ENCODE measurements at regions not wholly inside any gene's neighbourhood (a gene's known extent, or its start where the extent isn't known, plus 50 kb on each side); places are given as distances from the start of the nearest gene placed in this dataset.

DNA sequence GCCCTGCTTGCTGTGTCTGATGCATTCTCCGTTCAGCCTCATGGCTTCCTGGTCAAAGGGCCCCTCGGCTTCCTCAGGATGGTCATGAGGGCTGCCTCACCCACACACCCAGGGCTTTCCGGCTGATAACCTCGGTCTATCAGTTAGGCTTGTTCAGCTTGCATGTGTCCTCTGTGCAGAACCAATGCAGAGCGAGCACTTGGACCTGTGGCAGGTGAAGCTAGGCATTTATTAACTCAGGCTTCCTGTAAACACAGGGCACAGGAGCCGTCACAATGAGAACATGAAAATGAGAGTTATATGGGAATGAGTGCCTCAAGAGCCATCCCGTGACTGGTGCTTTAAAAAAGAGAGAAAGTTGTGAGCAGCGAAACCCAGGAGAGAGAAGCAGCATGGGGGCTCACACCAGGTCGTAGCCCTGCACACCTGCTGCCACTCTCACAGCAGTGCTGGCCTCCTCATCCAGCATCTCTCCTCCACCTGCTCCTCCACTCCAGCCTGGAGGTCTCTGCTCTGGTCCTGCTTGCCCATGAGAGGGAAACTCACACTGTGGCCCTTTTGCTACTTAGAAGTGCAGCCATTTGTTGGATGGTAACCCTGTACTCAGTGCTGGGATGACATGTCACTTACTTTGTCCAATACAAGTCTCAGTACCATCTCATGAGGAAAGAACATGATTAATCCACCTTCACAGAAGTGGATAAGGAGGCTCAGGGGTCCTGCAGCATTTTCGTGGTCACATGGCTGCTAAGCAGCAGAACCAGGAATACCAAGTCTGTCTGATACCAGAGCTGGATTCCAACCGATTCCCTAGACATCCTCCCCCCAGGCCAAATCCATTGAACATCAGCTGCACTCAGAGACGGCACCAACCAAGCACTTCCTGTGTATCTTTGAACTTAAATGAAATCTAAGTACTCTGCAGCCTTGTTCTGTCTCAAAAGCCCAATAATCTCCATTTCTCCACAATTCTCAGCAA, 50.5 kb upstream of the IRS2 start:
- 96% methylated on average over 11 of the region's 12 CpGs for WGBS (ENCODE audit: insufficient coverage)
- peaks cover 0 to 7% (median 0%) of the 10 kb centered on the region in 5 experiments for H3K27me3 ChIP-seq (replicated peaks in 2 of 5; ENCODE audit: control insufficient read depth in 4 of 5, insufficient read depth in 5 of 5, low read length in 4 of 5)
- no peak overlapping the region for H3K27ac ChIP-seq (ENCODE audit: insufficient read depth in 1 of 2, low read depth in 1 of 2, low read length in 2 of 2, poor library complexity in 1 of 2, severe bottlenecking in 2 of 2)
- H3K9me3 ChIP-seq (ENCODE audit: control extremely low read depth in 1 of 5, control insufficient read depth in 4 of 5, insufficient read depth in 2 of 5, low read depth in 1 of 5, low read length in 4 of 5) = peaks cover 0 to under 1% (median 0%) of the 10 kb centered on the region in 5 experiments
- POLR2A ChIA-PET = no interaction called here
- peak in 1 of 3 donors; percentile 12 for DNase-seq
- no peaks in the 10 kb centered on the region for H3K36me3 ChIP-seq (ENCODE audit: control insufficient read depth in 4 of 4, insufficient read depth in 4 of 4, low read length in 3 of 4)
- peaks cover 4 to 16% (median 12%) of the 10 kb centered on the region in 4 experiments for H3K4me1 ChIP-seq (ENCODE audit: control extremely low read depth in 1 of 4, control insufficient read depth in 4 of 4, insufficient read depth in 4 of 4, low read length in 3 of 4)
- CTCF ChIA-PET = no interaction called here
- H3K4me3 ChIP-seq (ENCODE audit: control insufficient read depth in 1 of 7, extremely low read depth in 1 of 7, insufficient read depth in 4 of 7, low read depth in 2 of 7, low read length in 6 of 7) = no peak overlapping the region
